ENCODE measurements at regions not wholly inside any gene's neighbourhood (a gene's known extent, or its start where the extent isn't known, plus 50 kb on each side); places are given as distances from the start of the nearest gene placed in this dataset.

GRCh38 chr2:64831134-64831976, 157.8 kb upstream of the SLC1A4 start (continued):
- peak; percentile 59 for TF ChIP-seq ZNF407 (CRISPR knock-in tag; IDR thresholded peaks at IDR 0.05; ENCODE audit: not compliant biosample characterization)
- TF ChIP-seq PATZ1 (CRISPR knock-in tag; IDR thresholded peaks at IDR 0.05) = peak; percentile 77
- TF ChIP-seq PHF20 (CRISPR knock-in tag; IDR thresholded peaks at IDR 0.05) = no peak; the same call in 1 of the 2 replicates
- peak; percentile 92 for TF ChIP-seq ZGPAT (CRISPR knock-in tag; IDR thresholded peaks at IDR 0.05)
- no peak for TF ChIP-seq TOPORS (CRISPR knock-in tag; IDR thresholded peaks at IDR 0.05)
- TF ChIP-seq FOXK1 (CRISPR knock-in tag; IDR thresholded peaks at IDR 0.05; ENCODE audit: borderline replicate concordance, low read depth) = peak; percentile 52; the same call in 1 of the 2 replicates
- peak; percentile 80; the same call in 1 of the 2 replicates for TF ChIP-seq ZNF607 (CRISPR knock-in tag; IDR thresholded peaks at IDR 0.05; ENCODE audit: borderline replicate concordance)
- TF ChIP-seq HBP1 (CRISPR knock-in tag; IDR thresholded peaks at IDR 0.05; ENCODE audit: low read depth) = 0 out of 2 replicates have a peak, but pooled peaks have one; percentile 49
- peak; percentile 83; the same call in 1 of the 2 replicates for TF ChIP-seq GATAD2A (CRISPR knock-in tag; IDR thresholded peaks at IDR 0.05)
- TF ChIP-seq ETV6 (CRISPR knock-in tag; conservative IDR thresholded peaks at IDR 0.05) = no peak; the same call in 1 of the 2 replicates
- TF ChIP-seq NFKBIZ (CRISPR knock-in tag; IDR thresholded peaks at IDR 0.05) = 0 out of 2 replicates have a peak, but pooled peaks have one; percentile 50
- TF ChIP-seq ZFP36L2 (CRISPR knock-in tag; IDR thresholded peaks at IDR 0.05) = no peak
- TF ChIP-seq LBX2 (CRISPR knock-in tag; IDR thresholded peaks at IDR 0.05; ENCODE audit: borderline replicate concordance) = no peak; the same call in 1 of the 2 replicates
- no peak; the same call in 1 of the 2 replicates for TF ChIP-seq ZNF766 (CRISPR knock-in tag; IDR thresholded peaks at IDR 0.05; ENCODE audit: borderline replicate concordance)
- no peak for TF ChIP-seq REL (CRISPR knock-in tag; conservative IDR thresholded peaks at IDR 0.05)

Measured in HepG2 (cell line).